HEK293 (cell line): ENCODE measurements at regions not wholly inside any gene's neighbourhood (a gene's known extent, or its start where the extent isn't known, plus 50 kb on each side); places are given as distances from the start of the nearest gene placed in this dataset.

ENCODE experiments used
- CTCF ChIA-PET: fragments of 350-600 bp; formaldehyde crosslinking; extraction: SDS; loops from one replicate; lab custom pipeline; 2021; ENCODE audit warnings: antibody characterized with exemption; lab: Yijun Ruan, JAX
- POLR2A ChIA-PET: fragments of 300-600 bp; formaldehyde crosslinking; extraction: SDS; loops from one replicate; lab custom pipeline; 2020; ENCODE audit warnings: antibody characterized with exemption, inconsistent platforms; lab: Yijun Ruan, JAX
- H3K27ac ChIP-seq: fragments of 200-500 bp; sonication (Bioruptor generic); 2 replicates; pipeline ENCODE4 v1.5.1; 2014; ENCODE audit warnings: low read depth, low read length, control low read depth, inconsistent platforms; ENCODE audit errors: extremely low read depth
- H3K36me3 ChIP-seq, 2 experiments: fragments of 200-500 bp in 1 of 2; sonication (Bioruptor generic) in 1 of 2; 1 replicate in 1 of 2; 2 replicates in 1 of 2; pipeline ENCODE4 v1.5.1; 2014 to 2017; ENCODE audit warnings: inconsistent platforms in 2 of 2, low read length in 2 of 2; ENCODE audit not compliant: control insufficient read depth in 2 of 2, insufficient read depth in 1 of 2
- H3K4me1 ChIP-seq: fragments of 200-500 bp; sonication (Bioruptor generic); 2 replicates; pipeline ENCODE4 v1.5.1; 2014; ENCODE audit warnings: mild to moderate bottlenecking, low read length, inconsistent platforms; ENCODE audit not compliant: control insufficient read depth, insufficient read depth
- H3K4me3 ChIP-seq: 2 replicates; pipeline ENCODE4 v1.5.1; 2011; ENCODE audit warnings: low read depth, mild to moderate bottlenecking, control low read depth, low read length, moderate library complexity
- H3K9me3 ChIP-seq: fragments of 200-500 bp; sonication (Bioruptor generic); 2 replicates; pipeline ENCODE4 v1.5.1; 2014; ENCODE audit warnings: low read depth, low read length, inconsistent platforms; ENCODE audit not compliant: control insufficient read depth, insufficient read depth
- KLF8 ChIP-seq: fragments of 450-650 bp; formaldehyde crosslinking; IDR thresholded peaks from 2 replicates; pipeline ENCODE4 v1.5.1; 2016; ENCODE audit warnings: missing biosample characterization, missing genetic modification characterization
- OSR2 ChIP-seq: fragments of 450-650 bp; formaldehyde crosslinking; IDR thresholded peaks from 2 replicates; pipeline ENCODE4 v1.5.1; 2016; ENCODE audit warnings: missing biosample characterization, missing genetic modification characterization
- PRDM1 ChIP-seq: fragments of 450-650 bp; formaldehyde crosslinking; IDR thresholded peaks from 2 replicates; pipeline ENCODE4; 2016; ENCODE audit warnings: missing biosample characterization, missing genetic modification characterization
- PRDM6 ChIP-seq: fragments of 450-650 bp; formaldehyde crosslinking; IDR thresholded peaks from 2 replicates; pipeline ENCODE4 v1.5.1; 2017; ENCODE audit warnings: missing biosample characterization, missing genetic modification characterization
- ZBTB17 ChIP-seq: fragments of 450-650 bp; formaldehyde crosslinking; IDR thresholded peaks from 2 replicates; pipeline ENCODE4 v1.5.1; 2016; ENCODE audit warnings: missing biosample characterization, missing genetic modification characterization
- ZBTB44 ChIP-seq: fragments of 450-650 bp; IDR thresholded peaks from 2 replicates; pipeline ENCODE4 v1.5.1; 2018; ENCODE audit warnings: missing biosample characterization, mild to moderate bottlenecking, missing genetic modification characterization
- ZBTB7A ChIP-seq: fragments of 450-650 bp; formaldehyde crosslinking; IDR thresholded peaks from 2 replicates; pipeline ENCODE4 v1.5.1; 2016; ENCODE audit warnings: low read depth, missing biosample characterization, missing genetic modification characterization
- ZNF335 ChIP-seq: fragments of 450-650 bp; formaldehyde crosslinking; conservative IDR thresholded peaks from 2 replicates; pipeline ENCODE4 v1.5.1; 2016; ENCODE audit warnings: missing biosample characterization, missing genetic modification characterization
- ZNF423 ChIP-seq: fragments of 450-650 bp; formaldehyde crosslinking; IDR thresholded peaks from 2 replicates; pipeline ENCODE4 v1.5.1; 2016; ENCODE audit warnings: missing biosample characterization, missing genetic modification characterization
- ZNF629 ChIP-seq: fragments of 450-650 bp; formaldehyde crosslinking; IDR thresholded peaks from 2 replicates; pipeline ENCODE4 v1.5.1; 2017; ENCODE audit warnings: missing biosample characterization, missing genetic modification characterization
- ZSCAN5A ChIP-seq: fragments of 450-650 bp; formaldehyde crosslinking; IDR thresholded peaks from 2 replicates; pipeline ENCODE4 v1.5.1; 2016; ENCODE audit warnings: missing biosample characterization, missing genetic modification characterization
- TF ChIP-seq, protein P1 (sequence below): fragments of 450-650 bp; formaldehyde crosslinking; IDR thresholded peaks from 2 replicates; pipeline ENCODE4 v1.5.1; 2016; ENCODE audit warnings: missing biosample characterization, missing genetic modification characterization
- TF ChIP-seq, protein P2 (sequence below): fragments of 450-650 bp; formaldehyde crosslinking; IDR thresholded peaks from 2 replicates; pipeline ENCODE4 v1.5.1; 2016; ENCODE audit warnings: missing biosample characterization, missing genetic modification characterization, low read depth
- TF ChIP-seq, protein P3 (sequence below): fragments of 450-650 bp; formaldehyde crosslinking; IDR thresholded peaks from 2 replicates; pipeline ENCODE4 v1.5.1; 2016; ENCODE audit warnings: missing biosample characterization, missing genetic modification characterization

GRCh38 chr5:73391441-73391881 lies 57.1 kb downstream of the FOXD1 start:
- peaks cover 30% of the 10 kb centered on the region for H3K4me1 ChIP-seq
- TF ChIP-seq PRDM1 (tag by site-specific recombination): peak; percentile 55; the same call in 1 of the 2 replicates
- TF ChIP-seq, protein P1, sequence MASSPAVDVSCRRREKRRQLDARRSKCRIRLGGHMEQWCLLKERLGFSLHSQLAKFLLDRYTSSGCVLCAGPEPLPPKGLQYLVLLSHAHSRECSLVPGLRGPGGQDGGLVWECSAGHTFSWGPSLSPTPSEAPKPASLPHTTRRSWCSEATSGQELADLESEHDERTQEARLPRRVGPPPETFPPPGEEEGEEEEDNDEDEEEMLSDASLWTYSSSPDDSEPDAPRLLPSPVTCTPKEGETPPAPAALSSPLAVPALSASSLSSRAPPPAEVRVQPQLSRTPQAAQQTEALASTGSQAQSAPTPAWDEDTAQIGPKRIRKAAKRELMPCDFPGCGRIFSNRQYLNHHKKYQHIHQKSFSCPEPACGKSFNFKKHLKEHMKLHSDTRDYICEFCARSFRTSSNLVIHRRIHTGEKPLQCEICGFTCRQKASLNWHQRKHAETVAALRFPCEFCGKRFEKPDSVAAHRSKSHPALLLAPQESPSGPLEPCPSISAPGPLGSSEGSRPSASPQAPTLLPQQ (tag by site-specific recombination): no peak
- TF ChIP-seq ZSCAN5A (tag by site-specific recombination): no peak
- TF ChIP-seq ZBTB17 (tag by site-specific recombination): no peak
- TF ChIP-seq, all 188 proteins: peak for 1
- Histone ChIP-seq H3K27ac (no peak overlapping the region), H3K9me3 (no peaks in the 10 kb centered on the region), H3K4me3 (no peak overlapping the region), H3K36me3 (no peaks in the 10 kb centered on the region)
- ChIA-PET POLR2A (no interaction called here), CTCF (no interaction called here)

DNA sequence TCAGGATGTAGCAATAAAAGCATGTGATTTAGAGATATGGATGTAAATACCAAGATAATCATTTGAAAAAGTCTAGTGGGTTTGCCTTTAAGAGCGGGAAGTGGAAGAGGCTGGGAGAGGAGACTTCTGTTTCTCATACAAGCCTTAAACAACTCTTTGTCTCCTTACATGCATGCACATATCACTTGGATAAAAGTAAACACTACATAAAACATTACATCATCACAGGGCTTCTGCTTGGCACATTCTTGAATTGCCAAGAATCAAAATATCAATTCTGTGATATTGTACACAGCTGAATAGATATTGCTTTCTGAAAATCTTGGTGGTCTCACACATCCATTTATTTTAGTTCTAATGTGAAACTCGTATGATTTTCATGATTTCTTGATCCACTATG lies 57.6 kb downstream of the FOXD1 start:
- H3K36me3 ChIP-seq: no peaks in the 10 kb centered on the region
- TF ChIP-seq OSR2: peak; percentile 51
- TF ChIP-seq KLF8 (tag by site-specific recombination): no peak
- TF ChIP-seq, protein P2, sequence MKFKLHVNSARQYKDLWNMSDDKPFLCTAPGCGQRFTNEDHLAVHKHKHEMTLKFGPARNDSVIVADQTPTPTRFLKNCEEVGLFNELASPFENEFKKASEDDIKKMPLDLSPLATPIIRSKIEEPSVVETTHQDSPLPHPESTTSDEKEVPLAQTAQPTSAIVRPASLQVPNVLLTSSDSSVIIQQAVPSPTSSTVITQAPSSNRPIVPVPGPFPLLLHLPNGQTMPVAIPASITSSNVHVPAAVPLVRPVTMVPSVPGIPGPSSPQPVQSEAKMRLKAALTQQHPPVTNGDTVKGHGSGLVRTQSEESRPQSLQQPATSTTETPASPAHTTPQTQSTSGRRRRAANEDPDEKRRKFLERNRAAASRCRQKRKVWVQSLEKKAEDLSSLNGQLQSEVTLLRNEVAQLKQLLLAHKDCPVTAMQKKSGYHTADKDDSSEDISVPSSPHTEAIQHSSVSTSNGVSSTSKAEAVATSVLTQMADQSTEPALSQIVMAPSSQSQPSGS (tag by site-specific recombination): peak; percentile 88
- no peak for TF ChIP-seq ZNF423 (tag by site-specific recombination)
- TF ChIP-seq ZNF629 (tag by site-specific recombination): peak; percentile 14; the same call in 1 of the 2 replicates
- TF ChIP-seq ZNF335 (tag by site-specific recombination): peak; percentile 42
- 0 out of 2 replicates have a peak, but pooled peaks have one; percentile 31 for TF ChIP-seq ZBTB44
- TF ChIP-seq, protein P1 (tag by site-specific recombination): peak; percentile 28; the same call in 1 of the 2 replicates
- POLR2A ChIA-PET: no interaction called here
- CTCF ChIA-PET: no interaction called here
- no peaks in the 10 kb centered on the region for H3K9me3 ChIP-seq
- H3K4me3 ChIP-seq: no peak overlapping the region
- peaks cover 30% of the 10 kb centered on the region for H3K4me1 ChIP-seq
- no peak overlapping the region for H3K27ac ChIP-seq

DNA sequence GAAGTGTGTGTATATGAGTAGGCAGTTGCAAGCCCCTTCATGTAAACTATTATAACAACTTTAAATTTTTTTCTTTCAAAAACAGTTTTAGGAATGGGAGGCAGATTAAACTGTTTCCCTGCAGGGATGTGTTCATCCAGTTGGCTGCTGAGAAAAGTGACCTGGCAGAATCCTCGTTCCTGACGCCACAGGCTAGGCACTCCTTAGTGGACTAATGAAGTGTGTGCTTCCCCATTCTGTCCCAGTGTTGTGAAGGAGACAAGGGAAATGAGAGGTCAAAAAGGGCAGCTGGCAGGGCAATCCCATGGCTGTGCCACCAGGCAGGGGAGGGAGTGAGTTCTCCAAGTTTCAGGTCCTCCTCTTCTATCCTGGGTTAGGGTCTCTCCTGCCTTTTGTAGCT lies 59.8 kb downstream of the FOXD1 start:
- CTCF ChIA-PET: interaction anchor here (0.6 to 1.6 kb wide), 2 partner anchors 11 to 62 kb away, joined by 3 to 4 read pairs; no protein-coding TSS in a partner anchor
- Histone ChIP-seq H3K27ac (no peak overlapping the region), H3K4me3 (no peak overlapping the region), H3K36me3 (no peaks in the 10 kb centered on the region), H3K4me1 (peaks cover 23% of the 10 kb centered on the region)
- POLR2A ChIA-PET: no interaction called here
- TF ChIP-seq, protein P3, sequence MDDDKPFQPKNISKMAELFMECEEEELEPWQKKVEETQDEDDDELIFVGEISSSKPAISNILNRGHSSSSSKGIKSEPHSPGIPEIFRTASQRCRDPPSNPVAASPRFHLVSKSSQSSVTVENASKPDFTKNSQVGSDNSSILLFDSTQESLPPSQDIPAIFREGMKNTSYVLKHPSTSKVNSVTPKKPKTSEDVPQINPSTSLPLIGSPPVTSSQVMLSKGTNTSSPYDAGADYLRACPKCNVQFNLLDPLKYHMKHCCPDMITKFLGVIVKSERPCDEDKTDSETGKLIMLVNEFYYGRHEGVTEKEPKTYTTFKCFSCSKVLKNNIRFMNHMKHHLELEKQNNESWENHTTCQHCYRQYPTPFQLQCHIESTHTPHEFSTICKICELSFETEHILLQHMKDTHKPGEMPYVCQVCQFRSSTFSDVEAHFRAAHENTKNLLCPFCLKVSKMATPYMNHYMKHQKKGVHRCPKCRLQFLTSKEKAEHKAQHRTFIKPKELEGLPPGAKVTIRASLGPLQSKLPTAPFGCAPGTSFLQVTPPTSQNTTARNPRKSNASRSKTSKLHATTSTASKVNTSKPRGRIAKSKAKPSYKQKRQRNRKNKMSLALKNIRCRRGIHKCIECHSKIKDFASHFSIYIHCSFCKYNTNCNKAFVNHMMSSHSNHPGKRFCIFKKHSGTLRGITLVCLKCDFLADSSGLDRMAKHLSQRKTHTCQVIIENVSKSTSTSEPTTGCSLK (tag by site-specific recombination): no peak
- TF ChIP-seq PRDM6 (tag by site-specific recombination) (peak; percentile 37; the same call in 1 of the 2 replicates), ZBTB7A (tag by site-specific recombination) (no peak)
- TF ChIP-seq, all 188 proteins: peak for 1
- H3K9me3 ChIP-seq: no peaks in the 10 kb centered on the region
